ENCODE measurements at regions not wholly inside any gene's neighbourhood (a gene's known extent, or its start where the extent isn't known, plus 50 kb on each side); places are given as distances from the start of the nearest gene placed in this dataset.

GRCh38 chr18:46392576-46392975 lies 264.4 kb downstream of the LOXHD1 start:
- no peaks in the 10 kb centered on the region for H3K36me3 ChIP-seq (ENCODE audit: control insufficient read depth, insufficient read depth, low read length)
- in situ Hi-C loops (cut with HindIII; ENCODE audit: low pct_unique_long_range_greater_than_20kb, low sequenced_read_pairs) (no loop called here), intact Hi-C loops (cut with micrococcal nuclease; ENCODE audit: unreplicated experiment) (no loop called here)
- no peaks in the 10 kb centered on the region for H3K9me3 ChIP-seq (ENCODE audit: control insufficient read depth, insufficient read depth, low read depth, low read length)
- H3K4me3 ChIP-seq (ENCODE audit: low read depth in 2 of 2, low read length in 2 of 2): no peak overlapping the region
- no peaks in the 10 kb centered on the region for H3K27me3 ChIP-seq (ENCODE audit: control insufficient read depth, insufficient read depth, low read length)
- ATAC-seq: no peak
- no TSS peak for BruUV-seq (replicated peaks)
- H3K27ac ChIP-seq (ENCODE audit: low read length): no peak overlapping the region
- TF ChIP-seq POLR2AphosphoS5 (IDR thresholded peaks at IDR 0.05; ENCODE audit: low read depth, low read length) (no peak), SIN3A (IDR thresholded peaks at IDR 0.05; ENCODE audit: borderline replicate concordance, insufficient read depth, low read depth, low read length) (no peak), REST (IDR thresholded peaks at IDR 0.05; ENCODE audit: insufficient read depth in 1 of 2, low read depth in 2 of 2, low read length in 1 of 2) (no peak), CTCF (IDR thresholded peaks at IDR 0.05) (no peak), TCF7L2 (IDR thresholded peaks at IDR 0.05; ENCODE audit: low read depth, low read length) (no peak)
- POLR2A ChIA-PET: no interaction called here
- CTCF ChIA-PET: no interaction called here
- H3K4me1 ChIP-seq (ENCODE audit: control insufficient read depth, insufficient read depth, low read length): 0 out of 2 replicates have a peak, but pooled peaks cover 9% of the 10 kb centered on the region
- no peak for DNase-seq (ENCODE audit: low read depth, low spot score)

GRCh38 chr18:46393230-46393629 lies 263.8 kb downstream of the LOXHD1 start:
- CTCF ChIA-PET: no interaction called here
- H3K36me3 ChIP-seq (ENCODE audit: control insufficient read depth, insufficient read depth, low read length): no peaks in the 10 kb centered on the region
- no peak overlapping the region for H3K27ac ChIP-seq (ENCODE audit: low read length)
- TF ChIP-seq REST (IDR thresholded peaks at IDR 0.05; ENCODE audit: insufficient read depth in 1 of 2, low read depth in 2 of 2, low read length in 1 of 2): no peak
- TF ChIP-seq CTCF (IDR thresholded peaks at IDR 0.05): no peak
- TF ChIP-seq POLR2AphosphoS5 (IDR thresholded peaks at IDR 0.05; ENCODE audit: low read depth, low read length): no peak
- no peak for TF ChIP-seq SIN3A (IDR thresholded peaks at IDR 0.05; ENCODE audit: borderline replicate concordance, insufficient read depth, low read depth, low read length)
- no peak for TF ChIP-seq TCF7L2 (IDR thresholded peaks at IDR 0.05; ENCODE audit: low read depth, low read length)
- no peak overlapping the region for H3K4me3 ChIP-seq (ENCODE audit: low read depth in 2 of 2, low read length in 2 of 2)
- no peak for DNase-seq (ENCODE audit: low read depth, low spot score)
- no peaks in the 10 kb centered on the region for H3K27me3 ChIP-seq (ENCODE audit: control insufficient read depth, insufficient read depth, low read length)
- no TSS peak for BruUV-seq (replicated peaks)
- intact Hi-C loops (cut with micrococcal nuclease; ENCODE audit: unreplicated experiment): no loop called here
- in situ Hi-C loops (cut with HindIII; ENCODE audit: low pct_unique_long_range_greater_than_20kb, low sequenced_read_pairs): no loop called here
- POLR2A ChIA-PET: no interaction called here
- ATAC-seq: no peak
- no peaks in the 10 kb centered on the region for H3K9me3 ChIP-seq (ENCODE audit: control insufficient read depth, insufficient read depth, low read depth, low read length)
- 0 out of 2 replicates have a peak, but pooled peaks cover 7% of the 10 kb centered on the region for H3K4me1 ChIP-seq (ENCODE audit: control insufficient read depth, insufficient read depth, low read length)

Measured in Panc1 (cell line).